Right lobe of liver (tissue), 4 donors: ENCODE measurements at regions not wholly inside any gene's neighbourhood (a gene's known extent, or its start where the extent isn't known, plus 50 kb on each side); places are given as distances from the start of the nearest gene placed in this dataset.

Experiments used
- POLR2A ChIP-seq: fragments of 450-650 bp; IDR thresholded peaks from one replicate; pipeline ENCODE4 v1.6.1; 2017; ENCODE audit warnings: antibody characterized with exemption, mild to moderate bottlenecking
- TF ChIP-seq, protein P1 (sequence below), 4 donors: fragments of 200-600 bp in 3 of 4; fragments of 450-650 bp in 1 of 4; IDR thresholded peaks; one replicate each; pipeline versions ENCODE4 v1.5.1 to v1.8.0; 2016 to 2022; ENCODE audit warnings: antibody characterized with exemption in 4 of 4, mild to moderate bottlenecking in 2 of 4
- donor health status: DM: no; HTN: no; CAD: no.
- donor health status: DM: no; HTN: no; CAD: no.
- donor health status: DM: no; HTN: yes; CAD: no.

DNA sequence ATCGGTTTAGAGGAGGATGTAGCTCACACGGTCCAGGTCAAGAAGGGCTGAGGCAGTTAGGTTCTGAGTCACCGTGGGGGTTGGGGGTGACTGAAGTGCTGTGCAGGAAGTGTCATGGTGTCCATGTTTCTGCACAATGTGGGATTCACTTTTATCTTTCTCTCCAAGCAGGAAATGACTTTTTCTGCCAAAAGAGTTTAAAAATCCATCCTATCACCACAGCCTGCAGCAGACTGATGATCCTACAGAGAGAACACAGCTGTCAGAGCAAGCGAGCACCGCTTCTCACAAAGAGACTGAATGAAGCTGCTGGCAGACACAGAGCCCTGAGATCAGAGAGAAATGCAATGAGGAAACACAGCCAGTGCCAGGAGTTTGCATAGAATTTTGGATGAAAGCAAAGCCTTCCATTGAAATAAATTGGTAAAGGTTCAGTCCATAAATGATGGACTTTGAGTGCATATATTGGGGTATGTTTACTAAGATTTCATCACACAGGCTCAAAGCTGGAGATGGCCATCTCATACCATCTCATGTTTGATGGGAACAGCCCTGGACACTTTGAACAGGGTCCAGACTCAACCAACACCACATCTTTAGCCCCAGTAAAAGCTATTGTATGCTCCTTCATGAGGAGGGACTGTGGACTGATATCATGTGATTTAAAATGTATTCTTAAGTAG is 213.9 kb upstream of the FBXL7 start:
- TF ChIP-seq, protein P1, sequence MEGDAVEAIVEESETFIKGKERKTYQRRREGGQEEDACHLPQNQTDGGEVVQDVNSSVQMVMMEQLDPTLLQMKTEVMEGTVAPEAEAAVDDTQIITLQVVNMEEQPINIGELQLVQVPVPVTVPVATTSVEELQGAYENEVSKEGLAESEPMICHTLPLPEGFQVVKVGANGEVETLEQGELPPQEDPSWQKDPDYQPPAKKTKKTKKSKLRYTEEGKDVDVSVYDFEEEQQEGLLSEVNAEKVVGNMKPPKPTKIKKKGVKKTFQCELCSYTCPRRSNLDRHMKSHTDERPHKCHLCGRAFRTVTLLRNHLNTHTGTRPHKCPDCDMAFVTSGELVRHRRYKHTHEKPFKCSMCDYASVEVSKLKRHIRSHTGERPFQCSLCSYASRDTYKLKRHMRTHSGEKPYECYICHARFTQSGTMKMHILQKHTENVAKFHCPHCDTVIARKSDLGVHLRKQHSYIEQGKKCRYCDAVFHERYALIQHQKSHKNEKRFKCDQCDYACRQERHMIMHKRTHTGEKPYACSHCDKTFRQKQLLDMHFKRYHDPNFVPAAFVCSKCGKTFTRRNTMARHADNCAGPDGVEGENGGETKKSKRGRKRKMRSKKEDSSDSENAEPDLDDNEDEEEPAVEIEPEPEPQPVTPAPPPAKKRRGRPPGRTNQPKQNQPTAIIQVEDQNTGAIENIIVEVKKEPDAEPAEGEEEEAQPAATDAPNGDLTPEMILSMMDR (IDR thresholded peaks at IDR 0.05): no peak
- no peak for TF ChIP-seq POLR2A
